ENCODE measurements at regions not wholly inside any gene's neighbourhood (a gene's known extent, or its start where the extent isn't known, plus 50 kb on each side); places are given as distances from the start of the nearest gene placed in this dataset.
A peak's percentile ranks its signal among the peaks of the same experiment; 100 is the strongest.

- H3K36me3 ChIP-seq (ENCODE audit: control insufficient read depth, insufficient read depth, low read length), result no peaks in the 10 kb centered on the region
- no peak overlapping the region for H3K4me3 ChIP-seq (ENCODE audit: low read length)
- no peak overlapping the region for H3K9ac ChIP-seq (ENCODE audit: low read length)
- no peaks in the 10 kb centered on the region for H3K4me1 ChIP-seq (ENCODE audit: control insufficient read depth, insufficient read depth, low read length)
- H3K27ac ChIP-seq (ENCODE audit: low read depth, low read length), result no peak overlapping the region
- H3K27me3 ChIP-seq (ENCODE audit: control insufficient read depth, insufficient read depth, low read length), result no peaks in the 10 kb centered on the region
Measured at GRCh38 chr10:31102421-31102820, 70.8 kb upstream of the ZNF438 start.

- Histone ChIP-seq H3K27ac (ENCODE audit: low read depth, low read length) (no peak overlapping the region), H3K9ac (ENCODE audit: low read length) (no peak overlapping the region), H3K36me3 (ENCODE audit: control insufficient read depth, insufficient read depth, low read length) (no peaks in the 10 kb centered on the region), H3K4me3 (ENCODE audit: low read length) (no peak overlapping the region), H3K4me1 (ENCODE audit: control insufficient read depth, insufficient read depth, low read length) (no peaks in the 10 kb centered on the region), H3K27me3 (ENCODE audit: control insufficient read depth, insufficient read depth, low read length) (no peaks in the 10 kb centered on the region)
Measured at GRCh38 chr10:31103112-31103511, 71.4 kb upstream of the ZNF438 start.

- Histone ChIP-seq H3K36me3 (ENCODE audit: control insufficient read depth, insufficient read depth, low read length) (no peaks in the 10 kb centered on the region), H3K9ac (ENCODE audit: low read length) (no peak overlapping the region), H3K4me1 (ENCODE audit: control insufficient read depth, insufficient read depth, low read length) (no peaks in the 10 kb centered on the region), H3K4me3 (ENCODE audit: low read length) (no peak overlapping the region), H3K27me3 (ENCODE audit: control insufficient read depth, insufficient read depth, low read length) (no peaks in the 10 kb centered on the region), H3K27ac (ENCODE audit: low read depth, low read length) (no peak overlapping the region)
Measured at GRCh38 chr10:31112961-31113360, 81.3 kb upstream of the ZNF438 start.

- no peaks in the 10 kb centered on the region for H3K27me3 ChIP-seq (ENCODE audit: control insufficient read depth, insufficient read depth, low read length)
- H3K36me3 ChIP-seq (ENCODE audit: control insufficient read depth, insufficient read depth, low read length), result no peaks in the 10 kb centered on the region
- H3K27ac ChIP-seq (ENCODE audit: low read depth, low read length), result no peak overlapping the region
- H3K9ac ChIP-seq (ENCODE audit: low read length), result no peak overlapping the region
- no peak overlapping the region for H3K4me3 ChIP-seq (ENCODE audit: low read length)
- H3K4me1 ChIP-seq (ENCODE audit: control insufficient read depth, insufficient read depth, low read length), result no peaks in the 10 kb centered on the region
Measured at GRCh38 chr10:31116226-31116625, 84.6 kb upstream of the ZNF438 start.

GRCh38 chr10:31118556-31118955 lies 86.9 kb upstream of the ZNF438 start:
- Histone ChIP-seq H3K27me3 (ENCODE audit: control insufficient read depth, insufficient read depth, low read length) (no peaks in the 10 kb centered on the region), H3K4me3 (ENCODE audit: low read length) (no peak overlapping the region), H3K9ac (ENCODE audit: low read length) (no peak overlapping the region), H3K36me3 (ENCODE audit: control insufficient read depth, insufficient read depth, low read length) (no peaks in the 10 kb centered on the region), H3K4me1 (ENCODE audit: control insufficient read depth, insufficient read depth, low read length) (no peaks in the 10 kb centered on the region), H3K27ac (ENCODE audit: low read depth, low read length) (no peak overlapping the region)

GRCh38 chr10:31120392-31120791 lies 88.7 kb upstream of the ZNF438 start:
- no peaks in the 10 kb centered on the region for H3K27me3 ChIP-seq (ENCODE audit: control insufficient read depth, insufficient read depth, low read length)
- H3K9ac ChIP-seq (ENCODE audit: low read length), result no peak overlapping the region
- H3K36me3 ChIP-seq (ENCODE audit: control insufficient read depth, insufficient read depth, low read length), result no peaks in the 10 kb centered on the region
- no peaks in the 10 kb centered on the region for H3K4me1 ChIP-seq (ENCODE audit: control insufficient read depth, insufficient read depth, low read length)
- no peak overlapping the region for H3K4me3 ChIP-seq (ENCODE audit: low read length)
- no peak overlapping the region for H3K27ac ChIP-seq (ENCODE audit: low read depth, low read length)

- no peak overlapping the region for H3K27ac ChIP-seq (ENCODE audit: low read depth, low read length)
Measured at GRCh38 chr10:31120961-31121685, 89.5 kb upstream of the ZNF438 start.

GRCh38 chr10:31121757-31122577 lies 90.3 kb upstream of the ZNF438 start:
- Histone ChIP-seq H3K36me3 (ENCODE audit: control insufficient read depth, insufficient read depth, low read length) (no peaks in the 10 kb centered on the region), H3K27ac (ENCODE audit: low read depth, low read length) (no peak overlapping the region), H3K27me3 (ENCODE audit: control insufficient read depth, insufficient read depth, low read length) (no peaks in the 10 kb centered on the region), H3K4me1 (ENCODE audit: control insufficient read depth, insufficient read depth, low read length) (no peaks in the 10 kb centered on the region), H3K4me3 (ENCODE audit: low read length) (no peak overlapping the region), H3K9ac (ENCODE audit: low read length) (no peak overlapping the region)

More at GRCh38 chr10:31120961-31121685, 89.5 kb upstream of the ZNF438 start:
- no peak overlapping the region for H3K4me3 ChIP-seq (ENCODE audit: low read length)
- H3K4me1 ChIP-seq (ENCODE audit: control insufficient read depth, insufficient read depth, low read length), result no peaks in the 10 kb centered on the region
- H3K36me3 ChIP-seq (ENCODE audit: control insufficient read depth, insufficient read depth, low read length), result no peaks in the 10 kb centered on the region
- H3K9ac ChIP-seq (ENCODE audit: low read length), result no peak overlapping the region
- H3K27me3 ChIP-seq (ENCODE audit: control insufficient read depth, insufficient read depth, low read length), result no peaks in the 10 kb centered on the region

- H3K4me3 ChIP-seq (ENCODE audit: low read length), result no peak overlapping the region
- peaks cover 4% of the 10 kb centered on the region for H3K4me1 ChIP-seq (ENCODE audit: control insufficient read depth, insufficient read depth, low read length)
- no peaks in the 10 kb centered on the region for H3K36me3 ChIP-seq (ENCODE audit: control insufficient read depth, insufficient read depth, low read length)
- H3K27me3 ChIP-seq (ENCODE audit: control insufficient read depth, insufficient read depth, low read length), result no peaks in the 10 kb centered on the region
- no peak overlapping the region for H3K9ac ChIP-seq (ENCODE audit: low read length)
- no peak overlapping the region for H3K27ac ChIP-seq (ENCODE audit: low read depth, low read length)
Measured at GRCh38 chr10:31123946-31124345, 92.3 kb upstream of the ZNF438 start.

GRCh38 chr10:31124852-31125251 lies 93.2 kb upstream of the ZNF438 start:
- Histone ChIP-seq H3K4me1 (ENCODE audit: control insufficient read depth, insufficient read depth, low read length) (peaks cover 6% of the 10 kb centered on the region), H3K9ac (ENCODE audit: low read length) (no peak overlapping the region), H3K27ac (ENCODE audit: low read depth, low read length) (no peak overlapping the region), H3K27me3 (ENCODE audit: control insufficient read depth, insufficient read depth, low read length) (no peaks in the 10 kb centered on the region), H3K36me3 (ENCODE audit: control insufficient read depth, insufficient read depth, low read length) (no peaks in the 10 kb centered on the region), H3K4me3 (ENCODE audit: low read length) (no peak overlapping the region)

GRCh38 chr10:31125789-31126188 lies 94.1 kb upstream of the ZNF438 start:
- no peaks in the 10 kb centered on the region for H3K36me3 ChIP-seq (ENCODE audit: control insufficient read depth, insufficient read depth, low read length)
- no peak overlapping the region for H3K9ac ChIP-seq (ENCODE audit: low read length)
- no peak overlapping the region for H3K4me3 ChIP-seq (ENCODE audit: low read length)
- H3K27ac ChIP-seq (ENCODE audit: low read depth, low read length), result no peak overlapping the region
- peaks cover 6% of the 10 kb centered on the region for H3K4me1 ChIP-seq (ENCODE audit: control insufficient read depth, insufficient read depth, low read length)
- no peaks in the 10 kb centered on the region for H3K27me3 ChIP-seq (ENCODE audit: control insufficient read depth, insufficient read depth, low read length)

- Histone ChIP-seq H3K9ac (ENCODE audit: low read length) (no peak overlapping the region), H3K27ac (ENCODE audit: low read depth, low read length) (no peak overlapping the region), H3K27me3 (ENCODE audit: control insufficient read depth, insufficient read depth, low read length) (no peaks in the 10 kb centered on the region), H3K4me1 (ENCODE audit: control insufficient read depth, insufficient read depth, low read length) (peaks cover 6% of the 10 kb centered on the region), H3K36me3 (ENCODE audit: control insufficient read depth, insufficient read depth, low read length) (no peaks in the 10 kb centered on the region), H3K4me3 (ENCODE audit: low read length) (no peak overlapping the region)
Measured at GRCh38 chr10:31126593-31126992, 94.9 kb upstream of the ZNF438 start.

- H3K36me3 ChIP-seq (ENCODE audit: control insufficient read depth, insufficient read depth, low read length), result no peaks in the 10 kb centered on the region
- no peak overlapping the region for H3K9ac ChIP-seq (ENCODE audit: low read length)
- peaks cover 10% of the 10 kb centered on the region for H3K4me1 ChIP-seq (ENCODE audit: control insufficient read depth, insufficient read depth, low read length)
- no peak overlapping the region for H3K4me3 ChIP-seq (ENCODE audit: low read length)
- peak overlapping the region; percentile 38 for H3K27ac ChIP-seq (ENCODE audit: low read depth, low read length)
- no peaks in the 10 kb centered on the region for H3K27me3 ChIP-seq (ENCODE audit: control insufficient read depth, insufficient read depth, low read length)
Measured at GRCh38 chr10:31128536-31128935, 96.9 kb upstream of the ZNF438 start.
